RPMI8226 (cell line): ENCODE measurements at regions not wholly inside any gene's neighbourhood (a gene's known extent, or its start where the extent isn't known, plus 50 kb on each side); places are given as distances from the start of the nearest gene placed in this dataset.
"Not testable (repeated sequence)": the region's sequence is repeated elsewhere in the genome, so short reads cannot be mapped to it uniquely, and the experiment has no call there.

Experiments used
- DNase-seq: peaks from one replicate; pipeline ENCODE4 v3.0.0-alpha.2; 2015

- DNase-seq: not testable (repeated sequence)
These were observed 1547.2 kb downstream of the RPIA start for GRCh38 chr2:90238505-90239230.

DNA sequence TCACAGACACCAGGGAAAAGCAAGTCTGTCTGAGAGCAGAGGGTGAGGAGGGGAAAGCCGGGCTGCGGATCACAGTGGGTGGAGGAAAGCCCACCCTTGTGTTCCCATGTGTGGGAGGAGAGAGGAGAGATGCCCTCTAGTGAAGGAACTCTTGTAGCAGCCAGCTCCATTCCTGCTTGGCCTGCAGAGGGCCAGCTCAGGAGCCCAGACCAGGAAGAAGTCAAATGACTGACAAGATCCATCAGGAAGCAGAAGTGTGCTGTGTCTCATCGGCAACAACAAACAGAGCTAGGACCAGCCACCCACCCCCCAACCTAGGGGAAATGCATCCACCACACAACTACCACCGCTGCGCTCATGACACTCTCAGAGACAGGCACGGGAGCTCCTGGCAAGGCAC is 1548.3 kb downstream of the RPIA start:
- peak; percentile 16 for DNase-seq

DNA sequence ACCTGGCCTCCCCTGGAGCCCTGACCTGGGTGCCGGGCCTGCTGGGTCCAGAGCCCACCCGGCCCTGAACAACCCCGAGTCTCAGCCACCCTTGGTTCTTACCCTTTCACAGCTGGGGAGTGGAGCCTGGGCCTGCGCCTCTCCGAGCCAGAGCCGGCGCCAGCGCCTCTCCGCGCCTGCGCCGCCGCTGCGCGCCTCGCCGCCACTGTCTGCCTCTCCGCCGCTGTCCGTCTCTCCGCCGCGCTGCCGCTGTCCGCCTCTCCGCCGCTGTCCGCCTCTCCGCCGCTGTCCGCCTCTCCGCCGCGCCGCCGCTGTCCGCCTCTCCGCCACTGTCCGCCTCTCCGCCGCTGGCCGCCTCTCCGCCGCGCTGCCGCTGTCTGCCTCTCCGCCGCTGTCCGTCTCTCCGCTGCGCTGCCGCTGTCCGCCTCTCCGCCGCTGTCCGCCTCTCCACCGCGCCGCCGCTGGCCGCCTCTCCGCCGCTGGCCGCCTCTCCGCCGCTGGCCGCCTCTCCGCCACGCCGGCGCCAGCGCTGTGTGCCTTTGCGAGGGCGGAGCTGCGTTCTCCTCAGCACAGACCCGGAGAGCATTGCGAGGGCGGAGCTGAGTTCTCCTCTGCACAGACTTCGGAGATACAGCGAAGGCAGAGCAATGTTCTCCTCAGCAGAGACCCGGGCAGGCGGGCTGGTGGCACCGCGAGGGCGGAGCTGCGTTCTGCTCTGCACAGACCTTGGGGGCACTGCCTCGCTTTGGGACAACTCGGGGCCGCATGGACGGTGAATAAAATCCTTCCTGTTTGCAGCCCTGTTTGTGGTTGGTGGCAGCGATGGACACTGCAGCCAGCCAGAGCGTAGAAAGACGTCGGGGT is 1553.7 kb downstream of the RPIA start:
- DNase-seq: not testable (repeated sequence)

DNA sequence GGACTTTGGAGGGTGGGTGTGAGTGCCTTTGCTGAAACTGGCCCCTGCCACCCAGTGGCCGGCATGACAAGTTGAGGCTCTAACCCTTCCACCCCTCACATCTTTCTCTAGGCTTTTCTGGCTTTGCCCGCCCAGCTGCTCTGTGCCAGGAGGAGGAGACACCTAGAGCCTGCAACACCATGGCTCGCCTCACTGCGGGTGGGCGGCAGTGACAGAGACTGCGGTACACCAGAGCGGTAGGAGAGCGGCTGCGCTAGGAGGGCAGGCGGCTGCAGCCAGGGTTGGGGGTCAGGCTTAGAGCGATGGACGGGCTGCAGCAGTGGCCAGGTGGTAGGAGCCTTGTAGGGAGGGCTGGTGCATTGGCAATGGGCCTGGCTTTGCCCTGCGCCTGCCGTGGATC is 1556.9 kb downstream of the RPIA start:
- DNase-seq: peak; percentile 36

- not testable (repeated sequence) for DNase-seq
These were observed 1558.9 kb downstream of the RPIA start for GRCh38 chr2:90250350-90250749.

- DNase-seq: not testable (repeated sequence)
These were observed 1560.1 kb downstream of the RPIA start for GRCh38 chr2:90251576-90251975.

DNA sequence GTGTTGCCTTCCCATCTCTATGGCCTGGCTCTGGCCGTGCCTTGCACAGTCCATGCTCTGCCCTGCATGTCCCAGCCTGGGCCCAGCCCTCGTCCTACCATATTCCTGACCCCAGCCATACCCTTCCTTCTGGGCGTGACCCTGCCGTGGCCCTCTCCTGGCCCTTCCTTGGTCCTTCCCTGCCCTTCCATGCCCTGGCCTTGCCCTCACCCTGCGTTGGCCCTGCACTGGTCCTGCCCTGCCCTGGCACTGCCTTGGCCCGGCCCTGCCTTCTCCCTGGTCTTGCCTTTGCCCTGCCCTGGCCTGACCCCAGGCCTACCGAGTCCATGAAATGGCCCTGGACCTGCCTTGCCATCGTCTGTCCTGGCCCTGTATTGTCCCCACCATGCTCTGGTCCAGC is 1561.8 kb downstream of the RPIA start:
- not testable (repeated sequence) for DNase-seq

DNA sequence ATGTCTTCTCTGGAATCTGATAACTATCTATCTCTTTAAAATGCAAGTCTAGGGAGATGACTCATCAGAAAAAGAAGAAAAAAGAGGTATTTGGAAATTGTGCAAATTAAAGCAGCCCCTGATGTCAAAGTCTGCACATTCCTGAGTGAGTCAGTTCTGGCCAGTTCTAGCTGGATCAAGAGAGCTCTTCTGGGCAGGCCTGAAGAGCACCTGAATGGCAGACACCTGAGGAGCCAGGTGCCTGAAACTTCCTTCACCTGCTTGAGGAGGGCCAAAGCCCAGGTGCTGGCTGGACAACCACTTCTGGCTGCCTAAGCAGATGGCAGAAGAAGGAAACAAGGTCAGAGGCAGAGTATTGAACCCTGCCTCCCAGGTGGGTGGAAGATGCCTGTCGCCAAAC is 1575.4 kb downstream of the RPIA start:
- DNase-seq: peak; percentile 61

GRCh38 chr2:90287751-90288150 is 1596.3 kb downstream of the RPIA start:
- peak; percentile 1 for DNase-seq

DNA sequence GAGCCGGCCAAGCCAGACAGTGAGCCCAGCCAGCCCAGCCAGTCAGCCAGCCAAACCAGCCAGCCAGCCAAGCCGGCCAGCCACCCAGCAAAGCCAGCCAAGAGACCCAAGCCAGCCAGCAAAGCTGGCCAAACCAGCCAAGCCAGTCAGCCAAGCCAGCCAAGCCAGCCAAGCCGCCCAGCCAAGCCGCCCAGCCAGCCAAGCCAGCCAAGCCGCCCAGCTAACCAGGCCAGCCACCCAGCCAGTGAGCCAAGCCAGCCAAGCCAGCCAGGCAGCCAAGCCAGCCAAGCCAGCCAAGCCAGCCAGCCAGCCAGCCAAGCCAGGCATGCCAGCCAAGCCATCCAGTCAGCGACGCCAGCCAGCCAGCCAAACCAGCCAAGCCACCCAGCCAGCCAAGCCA is 1596.9 kb downstream of the RPIA start:
- DNase-seq: not testable (repeated sequence)

GRCh38 chr2:90289291-90289980 is 1598.0 kb downstream of the RPIA start:
- DNase-seq: not testable (repeated sequence)

DNA sequence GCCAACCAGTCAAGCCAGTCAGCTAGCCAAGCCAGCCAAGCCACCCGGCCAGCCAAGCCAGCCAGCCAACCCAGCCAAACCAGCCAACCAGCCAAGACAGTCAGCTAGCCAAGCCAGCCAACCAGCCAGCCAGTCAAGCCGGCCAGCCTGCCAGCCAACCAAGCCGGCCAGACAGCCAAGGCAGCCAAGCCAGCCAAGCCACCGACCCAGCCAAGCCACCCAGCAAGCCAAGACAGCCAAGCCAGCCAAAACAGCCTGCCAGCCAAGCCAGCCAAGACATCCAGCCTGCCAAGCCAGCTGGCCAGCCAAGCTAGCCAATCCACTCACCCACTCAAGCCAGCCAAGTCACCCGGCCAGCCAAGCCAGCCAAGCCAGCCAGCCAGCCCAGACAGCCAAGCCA is 1599.2 kb downstream of the RPIA start:
- DNase-seq: not testable (repeated sequence)

DNA sequence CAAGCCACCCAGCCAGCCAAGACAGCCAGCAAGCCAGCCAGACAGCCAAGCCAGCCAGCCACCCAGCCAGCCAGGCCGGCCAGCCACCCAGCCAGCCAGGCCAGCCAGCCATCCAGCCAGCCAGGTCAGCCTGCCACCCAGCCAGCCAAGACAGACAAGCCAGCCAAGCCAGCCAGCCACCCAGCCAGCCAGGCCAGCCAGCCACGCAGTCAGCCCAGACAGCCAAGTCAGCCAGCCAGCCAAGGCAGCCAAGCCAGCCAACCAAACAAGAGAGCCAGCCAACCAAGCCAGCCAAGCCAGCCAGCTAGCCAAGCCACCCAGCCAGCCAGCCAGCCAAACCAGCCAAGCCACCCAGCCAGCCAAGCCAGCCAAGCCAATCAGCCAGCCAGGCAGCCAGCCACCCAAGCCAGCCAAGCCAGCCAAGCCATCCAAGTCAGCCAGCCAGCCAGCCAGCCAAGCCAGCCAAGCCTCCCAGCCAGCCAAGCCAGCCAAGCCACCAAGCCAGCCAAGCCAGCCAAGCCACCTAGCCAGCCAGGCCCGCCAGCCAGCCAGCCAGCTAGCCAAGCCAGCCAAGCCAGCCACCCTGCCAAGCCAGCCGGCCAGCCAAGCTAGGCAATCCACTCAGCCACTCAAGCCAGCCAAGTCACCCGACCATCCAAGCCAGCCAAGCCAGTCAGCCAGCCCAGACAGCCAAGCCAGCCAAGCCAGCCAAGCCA is 1599.9 kb downstream of the RPIA start:
- peak; percentile 28 for DNase-seq

GRCh38 chr2:90291934-90292333 is 1600.5 kb downstream of the RPIA start:
- DNase-seq: not testable (repeated sequence)

DNA sequence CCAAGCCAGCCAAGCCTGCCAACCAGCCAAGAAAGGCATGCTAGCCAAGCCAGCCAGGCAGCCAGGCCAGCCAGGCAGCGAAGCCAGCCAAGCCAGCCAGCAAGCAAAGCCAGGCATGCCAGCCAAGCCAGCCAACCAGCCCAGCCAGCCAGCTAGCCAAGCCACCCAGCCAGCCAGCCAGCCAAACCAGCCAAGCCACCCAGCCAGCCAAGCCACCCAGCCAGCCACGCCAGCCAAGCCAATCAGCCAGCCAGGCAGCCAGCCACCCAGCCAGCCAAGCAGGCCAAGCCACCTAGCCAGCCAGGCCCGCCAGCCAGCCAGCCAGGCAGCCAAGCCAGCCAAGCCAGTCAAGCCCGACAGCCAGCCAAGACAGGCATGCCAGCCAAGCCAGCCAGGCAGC is 1601.0 kb downstream of the RPIA start:
- not testable (repeated sequence) for DNase-seq

DNA sequence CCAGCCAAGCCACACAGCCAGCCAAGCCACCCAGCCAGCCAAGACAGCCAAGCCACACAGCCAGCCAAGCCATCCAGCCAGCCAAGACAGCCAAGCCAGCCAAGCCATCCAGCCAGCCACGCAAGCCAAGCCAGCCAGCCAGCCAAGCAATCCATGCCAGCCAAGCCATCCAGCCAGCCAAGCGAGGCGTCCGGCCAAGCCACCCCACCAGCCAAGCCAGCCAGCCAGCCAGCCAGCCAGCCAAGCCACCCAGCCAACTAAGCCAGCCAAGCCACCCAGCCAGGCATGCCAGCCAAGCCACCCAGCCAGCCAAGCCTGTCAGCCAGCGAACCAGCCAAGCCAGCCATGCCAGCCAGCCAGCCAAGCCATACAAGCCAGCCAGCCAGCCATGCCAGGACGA is 1601.8 kb downstream of the RPIA start:
- not testable (repeated sequence) for DNase-seq

GRCh38 chr2:90293806-90294205 is 1602.3 kb downstream of the RPIA start:
- DNase-seq: not testable (repeated sequence)

- peak; percentile 1 for DNase-seq
These were observed 1603.7 kb downstream of the RPIA start for GRCh38 chr2:90295036-90295750.

DNA sequence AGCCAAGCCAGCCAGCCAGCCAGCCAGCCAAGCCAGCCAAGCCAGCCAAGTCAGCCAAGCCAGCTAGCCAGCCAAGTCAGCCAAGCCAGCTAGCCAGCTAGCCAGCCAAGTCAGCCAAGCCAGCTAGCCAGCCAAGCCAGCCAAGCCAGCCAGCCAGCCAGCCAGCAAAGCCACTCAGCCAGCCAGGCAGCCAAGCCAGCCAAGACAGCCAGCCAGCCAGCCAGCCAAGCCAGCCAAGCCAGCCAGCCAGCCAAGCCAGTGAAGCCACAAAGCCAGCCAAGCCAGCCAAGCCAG is 1605.0 kb downstream of the RPIA start:
- peak; percentile 1 for DNase-seq

- not testable (repeated sequence) for DNase-seq
These were observed 1606.2 kb downstream of the RPIA start for GRCh38 chr2:90297701-90298100.

GRCh38 chr2:90298126-90298755 is 1606.8 kb downstream of the RPIA start:
- DNase-seq: not testable (repeated sequence)

- DNase-seq: not testable (repeated sequence)
These were observed 1607.5 kb downstream of the RPIA start for GRCh38 chr2:90298983-90299382.
